T1000 (cell line): ENCODE measurements at regions not wholly inside any gene's neighbourhood (a gene's known extent, or its start where the extent isn't known, plus 50 kb on each side); places are given as distances from the start of the nearest gene placed in this dataset.
"Not testable (repeated sequence)": the region's sequence is repeated elsewhere in the genome, so short reads cannot be mapped to it uniquely, and the experiment has no call there.

Source experiments
- DNase-seq: peaks from one replicate; lab custom pipeline; 2025; ENCODE audit warnings: mixed read lengths; lab: John Stamatoyannopoulos, UW

- no peak for DNase-seq
Measured at GRCh38 chr11:92425127-92425526, 200.5 kb downstream of the FAT3 start.

- no peak for DNase-seq
Measured at GRCh38 chr11:92432515-92432914, 207.9 kb downstream of the FAT3 start.

DNA sequence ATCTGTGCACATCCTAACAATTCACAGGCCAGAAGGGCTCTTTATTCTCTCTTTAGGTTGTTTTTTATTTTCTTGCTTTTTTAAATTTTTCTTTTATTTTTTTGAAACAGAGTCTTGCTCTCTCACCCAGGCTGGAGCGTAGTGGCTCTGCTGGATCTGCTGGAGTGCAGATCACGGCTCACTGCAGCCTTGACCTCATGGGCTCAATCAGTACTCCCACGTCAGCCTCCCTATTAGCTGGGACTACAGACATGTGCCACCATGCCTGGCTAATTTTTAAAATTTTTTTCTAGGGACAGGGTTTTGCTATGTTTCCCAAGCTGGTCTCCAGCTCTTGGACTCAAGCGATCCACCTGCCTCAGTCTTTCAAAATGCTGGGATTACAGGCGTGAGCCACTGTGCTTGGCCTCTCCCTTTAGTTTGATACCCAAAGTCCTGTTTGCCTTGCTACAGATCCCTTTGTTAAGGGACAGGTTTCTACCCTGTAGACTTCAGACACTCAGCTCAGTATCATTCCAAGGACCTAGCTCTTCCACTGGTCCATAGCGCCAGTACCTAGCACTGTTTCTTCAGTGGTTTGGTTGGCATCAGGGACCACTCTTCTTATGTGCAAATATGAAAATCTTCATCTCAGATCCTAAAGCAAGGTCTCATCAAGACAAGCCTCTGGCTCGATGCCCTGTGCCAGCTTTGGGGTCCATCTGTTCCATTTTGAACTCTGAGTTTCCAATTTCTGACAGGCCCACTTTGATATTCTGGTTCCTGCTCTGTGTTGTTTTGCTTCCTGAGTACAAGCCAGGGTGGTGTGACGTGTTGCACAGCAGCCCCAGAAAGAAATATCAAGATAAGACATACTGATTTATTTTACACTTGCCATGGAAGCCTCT, 211.7 kb downstream of the FAT3 start:
- DNase-seq, result no peak

- no peak for DNase-seq
Measured at GRCh38 chr11:92439133-92439532, 214.5 kb downstream of the FAT3 start.

DNA sequence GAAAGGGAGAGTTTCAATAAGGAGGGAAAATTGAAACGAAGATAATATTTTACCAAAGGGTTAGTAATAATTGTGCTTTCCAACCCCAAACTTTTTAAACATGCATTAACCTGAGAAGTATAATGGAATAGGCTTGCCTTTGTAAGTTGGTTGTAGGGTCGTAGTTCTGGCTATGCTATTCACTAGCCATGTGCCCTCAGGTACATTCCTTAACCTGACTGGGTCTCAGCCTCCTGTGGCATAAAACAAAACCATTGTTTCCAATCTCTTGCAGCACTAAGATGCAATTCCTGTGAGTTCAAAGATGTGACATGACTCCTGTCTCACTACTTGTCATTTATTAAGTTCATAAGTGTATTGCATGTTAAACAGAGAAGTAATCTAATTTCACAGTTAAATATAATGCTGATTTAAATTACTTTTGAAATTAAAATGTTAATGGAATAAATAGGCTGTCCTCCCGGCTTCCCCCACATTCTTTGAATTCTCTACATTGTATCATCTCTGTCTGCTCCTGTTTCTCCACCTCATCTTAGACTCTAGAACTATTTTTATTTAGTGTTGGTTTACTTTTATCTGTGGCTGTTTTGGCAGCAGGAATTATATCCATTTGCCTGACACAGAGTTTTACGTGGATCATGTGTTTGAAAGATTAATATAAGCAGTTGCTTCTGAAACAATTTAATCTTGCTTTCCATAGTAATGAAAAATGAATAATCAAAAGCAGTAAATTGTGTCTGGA, 216.3 kb downstream of the FAT3 start:
- DNase-seq, result no peak

- no peak for DNase-seq
Measured at GRCh38 chr11:92441443-92441726, 216.8 kb downstream of the FAT3 start.

GRCh38 chr11:92443199-92443598, 218.6 kb downstream of the FAT3 start:
- no peak for DNase-seq

DNA sequence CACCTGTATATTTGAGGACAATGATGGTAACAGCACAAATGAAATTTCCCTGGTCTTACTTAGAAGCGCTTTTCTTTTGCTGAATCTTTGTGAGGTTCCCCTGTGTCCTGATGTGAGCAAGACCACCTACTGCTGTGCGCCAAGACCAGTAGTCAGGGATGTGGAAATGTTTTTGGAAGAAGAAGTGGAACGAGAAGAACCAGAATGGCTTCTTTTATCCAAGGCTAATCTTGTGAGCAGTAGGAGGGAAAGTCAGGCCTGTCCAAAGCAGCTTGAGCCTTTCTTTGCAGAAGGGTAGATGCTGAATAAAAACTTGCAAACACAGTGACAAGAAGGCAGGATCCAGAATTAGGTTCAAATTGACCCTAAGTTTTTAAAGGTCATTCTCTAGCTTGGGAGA, 223.0 kb downstream of the FAT3 start:
- DNase-seq, result no peak

GRCh38 chr11:92449222-92449621, 224.6 kb downstream of the FAT3 start:
- no peak for DNase-seq

DNA sequence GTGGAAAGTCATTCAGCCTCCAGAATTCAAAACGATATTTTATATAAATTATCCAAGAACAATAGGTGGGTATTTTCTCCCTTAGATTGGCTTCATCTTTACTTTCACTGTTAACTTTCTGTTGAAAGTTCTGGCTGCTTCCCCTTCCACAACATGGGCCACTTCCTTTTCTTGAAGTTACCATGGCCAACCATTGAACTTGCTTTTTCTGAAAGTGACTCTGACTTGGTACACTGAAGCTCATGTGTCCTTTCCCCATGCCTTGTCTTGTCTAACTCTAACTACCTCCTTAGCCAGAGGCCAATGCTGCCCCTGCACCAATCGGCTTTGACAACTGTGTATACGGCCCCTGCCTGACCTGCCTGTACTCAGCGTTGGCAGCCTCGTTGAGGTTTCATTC, 225.2 kb downstream of the FAT3 start:
- no peak for DNase-seq

- DNase-seq, result no peak
Measured at GRCh38 chr11:92451063-92451462, 226.4 kb downstream of the FAT3 start.

GRCh38 chr11:92453055-92453454, 228.4 kb downstream of the FAT3 start:
- peak; percentile 1 for DNase-seq

DNA sequence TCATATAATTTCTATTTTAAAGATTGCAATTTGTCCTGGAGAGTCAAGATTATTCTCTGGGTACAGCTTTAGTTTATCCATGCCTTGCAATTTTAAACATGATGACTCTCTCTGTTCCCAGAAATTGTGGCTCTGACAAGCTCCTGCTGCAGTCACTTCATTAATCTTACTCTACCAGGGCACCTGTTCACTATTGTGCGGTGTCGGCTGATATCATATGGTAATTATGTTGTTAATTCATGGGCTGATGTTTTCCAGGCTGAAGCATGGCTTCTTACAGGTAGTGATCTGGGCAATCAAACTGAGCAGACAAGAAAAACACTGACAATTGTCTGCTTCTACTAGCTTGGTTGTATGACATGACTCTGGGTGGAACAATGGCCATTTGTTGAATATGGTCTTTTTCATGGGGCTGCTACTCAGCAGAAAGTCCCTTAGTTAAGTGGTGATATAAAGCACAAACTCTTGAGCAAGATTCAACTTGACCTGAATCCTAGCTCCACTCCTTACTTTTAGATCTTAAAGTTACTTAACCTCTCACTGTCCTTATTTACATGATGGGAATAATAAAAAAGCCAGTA, 230.7 kb downstream of the FAT3 start:
- DNase-seq, result no peak

- DNase-seq, result no peak
Measured at GRCh38 chr11:92457250-92457649, 232.6 kb downstream of the FAT3 start.

- no peak for DNase-seq
Measured at GRCh38 chr11:92458486-92458885, 233.9 kb downstream of the FAT3 start.

- DNase-seq, result no peak
Measured at GRCh38 chr11:92460213-92460612, 235.6 kb downstream of the FAT3 start.

DNA sequence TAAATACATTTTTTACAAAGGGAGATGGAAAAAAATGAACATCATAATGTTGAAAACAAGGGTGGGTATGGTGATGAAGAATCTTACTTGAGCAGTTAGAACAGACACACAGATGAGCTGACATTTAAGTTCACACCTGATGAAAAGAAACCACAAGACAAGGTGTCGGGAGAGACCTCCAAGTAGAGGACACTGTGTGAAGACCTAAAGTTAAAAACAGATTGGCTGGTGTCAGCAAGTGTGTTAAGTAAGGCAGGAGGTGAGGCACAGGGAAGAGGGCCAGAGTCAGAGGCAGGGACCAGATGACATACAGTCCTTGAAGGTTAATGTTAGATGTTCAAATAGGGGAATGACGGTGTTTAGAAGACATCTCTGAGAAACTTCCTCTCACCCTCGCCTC, 236.8 kb downstream of the FAT3 start:
- DNase-seq, result no peak

- DNase-seq, result no peak
Measured at GRCh38 chr11:92462821-92463220, 238.2 kb downstream of the FAT3 start.

GRCh38 chr11:92464822-92465221, 240.2 kb downstream of the FAT3 start:
- no peak for DNase-seq

GRCh38 chr11:92465410-92465809, 240.8 kb downstream of the FAT3 start:
- not testable (repeated sequence) for DNase-seq

GRCh38 chr11:92473736-92474135, 249.1 kb downstream of the FAT3 start:
- no peak for DNase-seq

- DNase-seq, result no peak
Measured at GRCh38 chr11:92475316-92475715, 250.7 kb downstream of the FAT3 start.

- DNase-seq, result no peak
Measured at GRCh38 chr11:92475819-92476218, 251.2 kb downstream of the FAT3 start.
